Ammon's horn (tissue), 1 donor: ENCODE measurements at regions not wholly inside any gene's neighbourhood (a gene's known extent, or its start where the extent isn't known, plus 50 kb on each side); places are given as distances from the start of the nearest gene placed in this dataset.
"Not testable (repeated sequence)": the region's sequence is repeated elsewhere in the genome, so short reads cannot be mapped to it uniquely, and the experiment has no call there.

Source experiments
- DNase-seq: peaks from one replicate; pipeline ENCODE4 v3.0.0-alpha.2; 2016; ENCODE audit warnings: low spot score

GRCh38 chr1:199220031-199220430 lies 581.2 kb downstream of the PTPRC start:
- no peak for DNase-seq

- no peak for DNase-seq
Measured at GRCh38 chr1:199221371-199222150, 582.7 kb downstream of the PTPRC start.

- no peak for DNase-seq
Measured at GRCh38 chr1:199223936-199224335, 585.1 kb downstream of the PTPRC start.

- DNase-seq = no peak
Measured at GRCh38 chr1:199226163-199226562, 587.3 kb downstream of the PTPRC start.

- DNase-seq = no peak
Measured at GRCh38 chr1:199242147-199242546, 603.3 kb downstream of the PTPRC start.

GRCh38 chr1:199242601-199243000 lies 603.8 kb downstream of the PTPRC start:
- DNase-seq = no peak

GRCh38 chr1:199243423-199244061 lies 604.7 kb downstream of the PTPRC start:
- peak; percentile 74 for DNase-seq

GRCh38 chr1:199245946-199246345 lies 607.1 kb downstream of the PTPRC start:
- no peak for DNase-seq

GRCh38 chr1:199246716-199247115 lies 607.9 kb downstream of the PTPRC start:
- no peak for DNase-seq

- no peak for DNase-seq
Measured at GRCh38 chr1:199247891-199248290, 609.1 kb downstream of the PTPRC start.

GRCh38 chr1:199254040-199254439 lies 615.2 kb downstream of the PTPRC start:
- DNase-seq = not testable (repeated sequence)

GRCh38 chr1:199261328-199261727 lies 622.5 kb downstream of the PTPRC start:
- no peak for DNase-seq

GRCh38 chr1:199264283-199264682 lies 625.4 kb downstream of the PTPRC start:
- no peak for DNase-seq

GRCh38 chr1:199264911-199265310 lies 626.1 kb downstream of the PTPRC start:
- no peak for DNase-seq

- DNase-seq = no peak
Measured at GRCh38 chr1:199265319-199265718, 626.5 kb downstream of the PTPRC start.

- DNase-seq = no peak
Measured at GRCh38 chr1:199269241-199269640, 630.4 kb downstream of the PTPRC start.

- DNase-seq = no peak
Measured at GRCh38 chr1:199272139-199272544, 633.3 kb downstream of the PTPRC start.

- no peak for DNase-seq
Measured at GRCh38 chr1:199272628-199273086, 633.8 kb downstream of the PTPRC start.

- no peak for DNase-seq
Measured at GRCh38 chr1:199273837-199274379, 635.1 kb downstream of the PTPRC start.

- DNase-seq = no peak
Measured at GRCh38 chr1:199279067-199279466, 640.2 kb downstream of the PTPRC start.

- no peak for DNase-seq
Measured at GRCh38 chr1:199279872-199280645, 641.2 kb downstream of the PTPRC start.

GRCh38 chr1:199282751-199283305 lies 644.0 kb downstream of the PTPRC start:
- DNase-seq = no peak
